Mammary epithelial cell (primary cell): ENCODE measurements at regions not wholly inside any gene's neighbourhood (a gene's known extent, or its start where the extent isn't known, plus 50 kb on each side); places are given as distances from the start of the nearest gene placed in this dataset.

Experiments used
- EZH2 ChIP-seq: IDR thresholded peaks from 2 replicates; pipeline ENCODE4 v1.6.1; 2012; ENCODE audit warnings: low read length, inconsistent platforms, borderline replicate concordance
- TF ChIP-seq, protein P1 (sequence below), 2 donors: IDR thresholded peaks in 1 of 2; conservative IDR thresholded peaks in 1 of 2; 2 replicates each; pipeline ENCODE4 v1.5.1; 2011 to 2012; ENCODE audit warnings: inconsistent platforms in 2 of 2, low read length in 2 of 2, mild to moderate bottlenecking in 2 of 2, control low read depth in 1 of 2, low read depth in 1 of 2; ENCODE audit not compliant: insufficient read depth in 1 of 2; ENCODE audit errors: extremely low read depth in 1 of 2

DNA sequence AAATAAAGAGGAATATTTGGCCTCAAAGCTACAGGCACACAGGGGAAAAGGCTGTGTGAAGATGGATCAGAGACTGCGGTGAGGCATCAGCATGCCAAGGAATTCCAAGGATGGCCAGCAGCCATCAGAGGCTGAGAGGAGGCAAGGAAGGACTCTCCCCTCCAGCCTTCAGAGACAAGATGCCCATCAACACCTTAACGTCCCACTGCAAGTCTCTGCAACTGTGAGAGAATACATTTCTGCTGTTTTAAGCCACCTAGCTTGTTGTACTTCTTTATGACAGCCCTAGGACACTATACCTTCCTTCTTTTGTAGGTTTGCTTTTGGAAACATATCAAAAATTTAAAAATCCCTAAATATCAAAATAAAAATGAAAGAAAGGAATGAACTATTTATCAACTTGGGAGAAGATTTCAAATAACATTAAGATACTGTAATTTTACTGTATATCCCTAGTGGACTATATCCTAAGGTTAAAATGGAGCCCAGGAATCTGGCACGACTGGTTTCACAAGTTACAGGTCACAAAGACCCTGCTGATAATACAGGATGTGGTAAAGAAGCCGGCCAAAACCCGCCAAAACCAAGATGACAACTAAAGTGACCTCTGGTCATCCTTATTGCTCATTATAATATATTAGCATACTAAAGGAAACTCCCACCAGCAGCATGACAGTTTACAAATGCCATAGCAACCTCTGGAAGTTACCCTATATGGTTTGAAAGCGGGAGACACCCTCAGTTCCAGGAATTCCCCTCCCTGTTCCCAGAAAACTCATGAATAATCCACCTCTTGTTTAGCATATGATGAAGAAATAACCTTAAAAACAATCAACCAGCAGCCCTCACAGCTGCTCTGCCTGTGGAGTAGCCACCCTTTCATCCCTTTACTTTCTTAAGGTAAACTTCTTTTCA is 185.2 kb downstream of the AVL9 start:
- TF ChIP-seq, protein P1, sequence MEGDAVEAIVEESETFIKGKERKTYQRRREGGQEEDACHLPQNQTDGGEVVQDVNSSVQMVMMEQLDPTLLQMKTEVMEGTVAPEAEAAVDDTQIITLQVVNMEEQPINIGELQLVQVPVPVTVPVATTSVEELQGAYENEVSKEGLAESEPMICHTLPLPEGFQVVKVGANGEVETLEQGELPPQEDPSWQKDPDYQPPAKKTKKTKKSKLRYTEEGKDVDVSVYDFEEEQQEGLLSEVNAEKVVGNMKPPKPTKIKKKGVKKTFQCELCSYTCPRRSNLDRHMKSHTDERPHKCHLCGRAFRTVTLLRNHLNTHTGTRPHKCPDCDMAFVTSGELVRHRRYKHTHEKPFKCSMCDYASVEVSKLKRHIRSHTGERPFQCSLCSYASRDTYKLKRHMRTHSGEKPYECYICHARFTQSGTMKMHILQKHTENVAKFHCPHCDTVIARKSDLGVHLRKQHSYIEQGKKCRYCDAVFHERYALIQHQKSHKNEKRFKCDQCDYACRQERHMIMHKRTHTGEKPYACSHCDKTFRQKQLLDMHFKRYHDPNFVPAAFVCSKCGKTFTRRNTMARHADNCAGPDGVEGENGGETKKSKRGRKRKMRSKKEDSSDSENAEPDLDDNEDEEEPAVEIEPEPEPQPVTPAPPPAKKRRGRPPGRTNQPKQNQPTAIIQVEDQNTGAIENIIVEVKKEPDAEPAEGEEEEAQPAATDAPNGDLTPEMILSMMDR (conservative IDR thresholded peaks at IDR 0.05 in 1 of 2, IDR thresholded peaks at IDR 0.05 in 1 of 2; ENCODE audit: extremely low read depth in 1 of 2, insufficient read depth in 1 of 2, low read depth in 1 of 2, low read length in 2 of 2): no peak
- TF ChIP-seq EZH2: no peak
